Occipital lobe (tissue), 1 donor: ENCODE measurements at regions not wholly inside any gene's neighbourhood (a gene's known extent, or its start where the extent isn't known, plus 50 kb on each side); places are given as distances from the start of the nearest gene placed in this dataset.
"Not testable (repeated sequence)": the region's sequence is repeated elsewhere in the genome, so short reads cannot be mapped to it uniquely, and the experiment has no call there.

ENCODE experiments used
- DNase-seq: peaks from one replicate; lab custom pipeline; 2025; lab: John Stamatoyannopoulos, UW

DNA sequence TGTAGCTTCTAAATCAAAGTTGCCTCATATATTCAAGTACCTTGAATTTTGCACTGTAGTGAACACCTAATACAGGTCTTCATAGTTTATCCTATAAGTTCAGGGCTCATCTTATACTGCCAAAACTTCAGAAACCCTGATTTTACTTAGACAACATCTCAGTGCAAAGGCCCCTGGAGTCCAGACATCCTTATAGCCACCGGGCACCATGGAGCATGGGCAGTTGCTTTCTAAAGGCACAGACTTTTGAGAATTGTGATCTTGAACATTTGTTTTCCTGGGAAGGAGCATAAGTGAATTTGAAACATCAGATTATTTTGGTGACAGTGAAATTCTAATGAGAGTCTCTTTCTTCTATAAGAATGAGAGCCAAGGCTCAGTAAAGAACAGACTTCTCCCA lies 292.3 kb downstream of the CYRIA start:
- DNase-seq: no peak

- no peak for DNase-seq
Measured at GRCh38 chr2:16371751-16372150, 293.9 kb downstream of the CYRIA start.

DNA sequence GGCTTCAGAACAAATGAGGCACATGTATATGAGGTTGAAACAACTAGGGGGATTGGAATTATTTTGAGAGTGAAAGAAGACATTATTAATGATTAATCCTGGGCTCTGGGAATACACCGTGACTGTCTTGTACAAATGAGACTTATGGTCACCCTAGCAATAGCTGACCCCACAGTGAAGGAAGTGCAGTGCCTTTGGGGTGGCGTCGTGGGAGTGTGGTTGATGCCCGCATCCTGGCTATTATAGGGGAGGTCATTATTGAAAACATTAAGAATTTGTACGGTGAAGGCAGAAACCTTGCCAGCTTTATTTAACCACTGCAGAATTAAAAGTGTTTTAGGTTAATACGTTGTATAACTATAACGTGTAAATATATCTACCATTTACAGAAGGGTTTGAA lies 296.7 kb downstream of the CYRIA start:
- no peak for DNase-seq

DNA sequence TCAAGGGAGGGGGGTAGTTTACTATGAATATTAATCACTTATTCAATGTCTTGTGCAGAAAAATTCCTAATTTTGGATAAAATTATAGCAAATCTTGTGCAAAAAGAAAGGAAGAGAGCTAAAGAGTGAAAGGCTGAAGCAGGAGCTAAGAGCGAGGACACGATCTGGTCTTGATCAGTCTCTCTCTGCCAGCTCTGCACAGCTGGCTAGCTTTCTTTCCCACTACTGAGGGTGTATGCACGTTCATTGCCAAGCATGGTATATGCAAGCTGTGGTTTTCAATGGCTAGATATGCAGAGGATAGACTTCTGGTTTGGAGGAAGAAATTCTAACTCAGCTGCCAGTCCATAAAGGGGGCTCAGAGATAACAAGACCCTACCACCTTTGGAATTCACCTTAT lies 297.3 kb downstream of the CYRIA start:
- DNase-seq: no peak

DNA sequence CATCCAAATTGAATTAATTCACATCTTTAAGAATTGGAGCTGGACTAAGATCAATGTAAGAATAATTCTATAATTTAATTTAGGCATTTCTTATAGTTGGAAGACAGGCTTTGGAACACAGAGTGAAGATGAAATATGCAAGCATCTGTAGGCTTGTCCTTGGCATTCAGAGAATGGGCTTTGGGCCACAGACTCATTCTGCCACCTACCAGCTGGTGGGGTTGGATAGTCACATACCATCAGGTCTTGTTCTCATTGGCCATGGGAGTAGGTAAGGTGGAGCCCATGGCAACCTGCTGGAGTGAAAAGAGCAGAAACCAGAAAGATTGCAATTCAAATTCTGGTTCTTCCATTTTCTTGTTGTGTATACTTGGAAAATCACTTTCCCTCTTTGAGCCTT lies 300.3 kb downstream of the CYRIA start:
- DNase-seq: no peak

DNA sequence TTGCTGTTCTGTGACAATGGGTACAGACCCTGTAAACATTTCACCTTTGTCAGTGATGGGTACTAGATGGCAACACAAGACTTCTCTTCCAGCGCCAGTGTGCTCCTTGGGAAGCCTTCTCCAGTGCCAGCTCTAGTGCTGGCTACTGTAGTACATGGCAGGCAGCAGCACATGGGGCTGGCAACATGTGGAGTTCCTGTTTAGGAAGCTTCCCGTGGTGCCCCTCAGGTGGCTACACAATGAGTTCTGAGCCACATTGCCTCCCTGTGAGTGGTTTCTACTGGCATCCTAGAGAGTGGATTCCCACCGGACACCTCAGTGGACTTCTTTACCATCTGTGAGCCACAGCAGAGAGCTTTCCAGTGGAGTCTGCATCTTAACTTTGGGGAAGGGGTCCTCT lies 302.1 kb downstream of the CYRIA start:
- DNase-seq: no peak

- DNase-seq: no peak
Measured at GRCh38 chr2:16362611-16363010, 303.0 kb downstream of the CYRIA start.

- no peak for DNase-seq
Measured at GRCh38 chr2:16361261-16361995, 304.2 kb downstream of the CYRIA start.

- DNase-seq: no peak
Measured at GRCh38 chr2:16359961-16360360, 305.7 kb downstream of the CYRIA start.

- DNase-seq: no peak
Measured at GRCh38 chr2:16357188-16357587, 308.4 kb downstream of the CYRIA start.

DNA sequence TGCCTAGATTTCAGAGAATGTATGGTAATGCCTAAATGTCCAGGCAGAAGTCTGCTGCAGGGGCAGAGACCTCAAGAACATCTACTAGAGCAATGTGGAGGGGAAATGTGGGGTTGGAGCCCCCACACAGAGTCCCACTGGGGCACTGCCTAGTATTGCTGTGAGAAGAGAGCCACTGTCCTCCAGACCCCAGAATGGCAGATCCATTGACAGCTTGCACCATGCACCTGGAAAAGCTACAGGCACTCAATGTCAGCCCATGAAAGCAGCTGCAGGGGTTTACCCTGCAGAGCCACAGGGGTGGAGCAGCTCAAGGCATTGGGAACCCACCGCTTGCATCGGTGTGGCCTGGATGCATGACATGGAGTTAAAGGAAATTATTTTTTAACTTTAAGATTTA lies 314.1 kb downstream of the CYRIA start:
- DNase-seq: no peak

- DNase-seq: no peak
Measured at GRCh38 chr2:16351137-16351536, 314.5 kb downstream of the CYRIA start.

GRCh38 chr2:16350211-16350610 lies 315.4 kb downstream of the CYRIA start:
- no peak for DNase-seq

DNA sequence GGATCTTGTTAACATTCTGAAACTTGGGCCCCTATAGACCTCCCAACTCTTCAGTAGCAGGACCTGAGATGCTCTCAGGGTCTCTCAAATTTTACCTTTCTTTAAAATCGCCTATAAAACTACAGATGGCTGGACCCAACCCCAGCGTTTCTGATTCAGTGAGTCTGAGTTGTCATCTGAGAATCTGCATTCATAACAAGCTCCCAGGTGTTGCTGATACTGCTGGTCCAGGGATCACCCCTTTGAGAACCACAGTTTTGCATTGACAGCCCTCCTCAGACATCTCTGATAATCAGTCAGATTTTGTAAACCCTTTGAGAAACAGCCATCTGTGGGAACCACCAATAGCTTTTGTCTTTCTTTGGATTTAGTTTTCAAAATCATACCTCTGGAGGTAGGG lies 315.8 kb downstream of the CYRIA start:
- DNase-seq: no peak

DNA sequence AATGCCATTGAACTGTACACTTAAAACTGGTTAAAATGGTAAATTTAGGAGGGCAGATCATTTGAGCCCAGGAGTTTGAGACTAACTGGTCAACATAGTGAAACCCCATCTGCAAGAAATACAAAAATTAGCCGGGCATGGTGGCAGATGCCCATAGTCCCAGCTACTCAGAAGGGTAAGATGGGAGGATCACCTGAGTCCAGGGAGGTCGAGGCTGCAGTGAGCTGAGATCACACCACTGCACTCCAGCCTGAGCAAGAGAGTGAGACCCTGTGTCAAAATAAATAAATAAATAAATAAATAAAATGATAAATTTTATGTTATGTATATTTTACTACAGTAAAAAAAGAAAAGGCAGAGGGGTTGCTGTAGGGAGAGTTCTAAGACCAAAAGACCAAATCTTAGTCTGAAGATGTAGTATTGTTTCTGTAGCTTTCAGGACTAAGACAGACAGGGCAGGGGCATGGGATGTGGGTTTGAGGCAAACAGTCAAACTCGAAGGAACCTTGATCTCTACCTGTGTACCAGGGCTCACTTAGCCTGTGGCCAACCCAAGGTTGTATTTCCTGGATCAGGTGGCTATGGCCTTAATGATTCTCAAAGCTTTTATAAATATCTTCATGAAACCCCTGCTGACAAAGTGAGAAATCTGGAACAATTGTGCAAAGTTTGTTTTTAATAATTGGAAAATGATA lies 316.7 kb downstream of the CYRIA start:
- no peak for DNase-seq

DNA sequence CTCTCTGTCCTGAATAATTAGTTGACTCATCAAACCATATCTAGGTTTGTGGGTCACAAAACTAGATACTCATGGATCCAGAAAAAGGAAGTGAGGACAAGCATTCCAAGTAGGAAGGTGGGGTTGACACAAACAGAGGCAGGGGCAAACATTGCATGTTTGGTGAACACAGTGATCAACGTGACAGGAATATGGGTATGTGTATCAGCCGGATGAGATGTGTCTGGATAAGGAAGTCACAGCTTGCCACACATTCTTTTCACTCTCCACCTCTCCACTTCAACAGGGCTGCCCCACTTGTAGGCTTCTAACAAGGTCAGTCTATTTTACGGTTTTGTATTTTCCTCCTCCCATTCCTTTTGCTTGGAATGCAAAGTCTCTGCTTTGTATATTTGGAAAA lies 319.0 kb downstream of the CYRIA start:
- DNase-seq: no peak

GRCh38 chr2:16345231-16345630 lies 320.4 kb downstream of the CYRIA start:
- DNase-seq: not testable (repeated sequence)

DNA sequence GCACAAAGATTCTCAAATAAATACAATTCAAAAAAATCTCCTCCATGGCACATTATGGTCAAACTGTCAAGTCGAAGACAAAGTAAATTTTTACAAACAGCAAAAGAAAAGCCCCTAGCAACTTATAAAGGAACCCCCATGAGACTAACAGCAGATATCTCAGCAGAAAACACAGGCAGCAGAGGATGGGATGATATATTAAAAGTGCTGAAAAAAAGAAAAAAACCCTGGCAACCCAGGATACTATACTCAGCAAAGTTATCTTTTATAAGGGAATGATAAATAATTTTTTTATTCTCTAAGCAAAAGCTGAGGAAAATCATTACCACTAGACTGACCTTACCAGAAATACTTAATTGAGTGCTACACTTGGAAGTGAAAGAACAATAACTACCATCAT lies 326.4 kb downstream of the CYRIA start:
- DNase-seq: no peak

DNA sequence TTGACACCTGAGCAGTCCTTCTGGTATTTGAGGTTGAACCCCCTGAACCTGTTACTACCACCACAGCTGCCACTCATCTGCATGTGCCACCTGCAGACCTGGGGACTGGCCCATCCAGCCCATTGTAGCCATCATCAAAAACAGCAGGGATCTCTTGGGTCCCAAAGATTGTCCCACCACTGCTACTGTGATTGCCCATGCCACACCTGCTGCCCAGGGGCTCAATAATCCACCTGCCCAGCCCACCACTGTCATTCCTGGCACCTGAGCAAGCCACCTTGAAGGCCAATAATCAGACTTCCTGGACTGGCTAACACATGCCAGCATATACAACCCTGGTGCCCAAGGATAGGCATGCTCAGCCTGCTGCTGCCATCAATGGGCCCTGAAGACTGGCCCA lies 327.6 kb downstream of the CYRIA start:
- DNase-seq: no peak

DNA sequence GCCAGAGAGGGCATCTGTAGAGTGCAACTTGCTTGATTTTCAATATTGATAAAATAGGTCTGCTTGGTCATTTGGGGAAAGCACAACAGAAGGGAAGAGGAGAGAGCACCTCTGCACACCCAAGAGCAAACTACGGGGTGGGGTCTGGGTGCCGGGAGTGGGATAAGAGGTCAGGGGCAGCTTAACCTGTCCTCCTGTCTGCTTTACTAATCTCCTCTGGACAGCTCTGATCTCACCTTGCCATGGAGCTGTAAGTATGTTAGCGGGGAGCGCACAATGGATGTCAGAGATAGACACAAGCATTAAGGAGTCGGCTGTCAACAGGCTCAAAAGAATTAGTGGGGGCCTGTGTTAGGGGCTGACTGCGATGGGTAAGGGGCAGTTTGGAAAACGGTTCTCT lies 328.7 kb downstream of the CYRIA start:
- no peak for DNase-seq

- DNase-seq: no peak
Measured at GRCh38 chr2:16336491-16336890, 329.1 kb downstream of the CYRIA start.

DNA sequence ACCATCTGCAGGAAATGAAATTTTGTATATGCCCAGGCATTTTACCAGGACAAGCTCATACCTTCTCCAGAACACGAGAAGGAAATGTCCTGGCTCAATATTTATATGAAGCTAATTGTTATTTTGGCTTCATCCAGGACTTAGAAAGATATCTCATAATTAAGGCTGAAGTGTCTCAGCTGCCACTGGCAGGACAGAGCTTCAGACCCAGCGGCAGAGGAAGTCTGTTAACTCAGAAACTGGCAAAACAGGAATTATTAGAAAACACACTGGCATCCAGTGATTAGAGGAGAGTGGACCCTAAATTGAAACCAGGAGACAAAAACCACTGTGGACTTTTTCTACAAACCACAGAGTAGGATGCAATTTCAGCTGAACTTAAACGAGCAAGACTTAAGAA lies 329.7 kb downstream of the CYRIA start:
- DNase-seq: no peak

DNA sequence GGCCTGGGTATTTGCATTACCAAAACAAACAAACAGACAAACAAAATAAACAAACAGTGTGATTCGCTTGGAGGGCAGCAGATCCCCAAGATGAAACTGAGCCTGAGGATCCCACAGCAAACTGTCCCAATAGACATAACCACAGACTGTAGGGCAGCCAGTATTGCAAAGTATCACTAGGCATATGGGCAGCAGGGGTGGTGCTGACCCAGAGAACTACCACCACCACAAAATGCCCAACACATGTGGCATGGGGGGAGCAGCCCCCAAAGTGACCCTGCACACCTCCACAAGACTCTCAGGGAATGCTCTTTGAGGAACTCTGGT lies 330.1 kb downstream of the CYRIA start:
- no peak for DNase-seq
